ENCODE measurements at regions not wholly inside any gene's neighbourhood (a gene's known extent, or its start where the extent isn't known, plus 50 kb on each side); places are given as distances from the start of the nearest gene placed in this dataset.

DNA sequence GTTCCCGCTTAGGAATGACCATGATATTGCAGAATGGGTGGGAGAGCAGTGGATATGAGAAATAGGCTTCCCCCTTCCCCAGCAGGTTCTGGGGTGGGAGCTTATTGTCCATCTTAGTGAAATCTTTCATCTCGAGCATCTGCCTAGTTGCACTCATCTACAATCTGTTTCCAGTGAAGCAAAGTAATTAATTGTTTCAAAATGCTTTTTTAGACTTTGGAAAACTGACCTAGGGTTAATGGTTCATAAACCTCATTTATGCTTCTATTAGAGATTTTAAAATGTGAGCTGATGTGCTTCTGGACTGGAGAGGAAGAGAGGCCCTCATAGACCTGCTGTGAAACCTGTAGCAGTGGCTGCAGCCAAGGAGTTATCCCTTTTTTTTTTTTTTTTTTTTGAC, 247.7 kb upstream of the XYLT1 start:
- TF ChIP-seq POLR2AphosphoS5 (IDR thresholded peaks at IDR 0.05) = no peak
- no peak for TF ChIP-seq POLR2A (IDR thresholded peaks at IDR 0.05)
- TF ChIP-seq, protein P1, sequence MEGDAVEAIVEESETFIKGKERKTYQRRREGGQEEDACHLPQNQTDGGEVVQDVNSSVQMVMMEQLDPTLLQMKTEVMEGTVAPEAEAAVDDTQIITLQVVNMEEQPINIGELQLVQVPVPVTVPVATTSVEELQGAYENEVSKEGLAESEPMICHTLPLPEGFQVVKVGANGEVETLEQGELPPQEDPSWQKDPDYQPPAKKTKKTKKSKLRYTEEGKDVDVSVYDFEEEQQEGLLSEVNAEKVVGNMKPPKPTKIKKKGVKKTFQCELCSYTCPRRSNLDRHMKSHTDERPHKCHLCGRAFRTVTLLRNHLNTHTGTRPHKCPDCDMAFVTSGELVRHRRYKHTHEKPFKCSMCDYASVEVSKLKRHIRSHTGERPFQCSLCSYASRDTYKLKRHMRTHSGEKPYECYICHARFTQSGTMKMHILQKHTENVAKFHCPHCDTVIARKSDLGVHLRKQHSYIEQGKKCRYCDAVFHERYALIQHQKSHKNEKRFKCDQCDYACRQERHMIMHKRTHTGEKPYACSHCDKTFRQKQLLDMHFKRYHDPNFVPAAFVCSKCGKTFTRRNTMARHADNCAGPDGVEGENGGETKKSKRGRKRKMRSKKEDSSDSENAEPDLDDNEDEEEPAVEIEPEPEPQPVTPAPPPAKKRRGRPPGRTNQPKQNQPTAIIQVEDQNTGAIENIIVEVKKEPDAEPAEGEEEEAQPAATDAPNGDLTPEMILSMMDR (IDR thresholded peaks at IDR 0.05 in 8 of 11, conservative IDR thresholded peaks at IDR 0.05 in 3 of 11) = no peak
